Fibroblast of lung (primary cell): ENCODE measurements at regions not wholly inside any gene's neighbourhood (a gene's known extent, or its start where the extent isn't known, plus 50 kb on each side); places are given as distances from the start of the nearest gene placed in this dataset.
A peak's percentile ranks its signal among the peaks of the same experiment; 100 is the strongest.

ENCODE experiments used
- DNase-seq, 2 donors: peaks; one replicate each; pipeline versions ENCODE4 v3.0.0 to v3.0.0-alpha.2; 2010; ENCODE audit warnings: low read depth in 2 of 2
- H2AFZ ChIP-seq: 2 replicates; pipeline ENCODE4 v1.5.1; 2012; ENCODE audit warnings: low read length, control low read depth, inconsistent platforms
- H3K27ac ChIP-seq: 2 replicates; pipeline ENCODE4 v1.5.1; 2011; ENCODE audit warnings: low read length, control low read depth; ENCODE audit not compliant: insufficient read depth
- H3K27me3 ChIP-seq: 2 replicates; pipeline ENCODE4 v1.5.1; 2011; ENCODE audit warnings: mild to moderate bottlenecking, low read length; ENCODE audit not compliant: control insufficient read depth, insufficient read depth
- H3K36me3 ChIP-seq: 2 replicates; pipeline ENCODE4 v1.5.1; 2011; ENCODE audit warnings: low read length; ENCODE audit not compliant: control insufficient read depth, insufficient read depth
- H3K4me1 ChIP-seq: 2 replicates; pipeline ENCODE4 v1.5.1; 2011; ENCODE audit warnings: low read length; ENCODE audit not compliant: control insufficient read depth, insufficient read depth; ENCODE audit errors: extremely low read depth
- H3K4me2 ChIP-seq: 2 replicates; pipeline ENCODE4 v1.5.1; 2011; ENCODE audit warnings: low read length, control low read depth; ENCODE audit not compliant: insufficient read depth; ENCODE audit errors: extremely low read depth
- H3K4me3 ChIP-seq, 4 experiments: fragments of 200-600 bp in 1 of 4; sonication (generic) in 1 of 4; replicated peaks in 1 of 4; 2 replicates each; pipeline ENCODE4 v1.5.1; 2011 to 2016; ENCODE audit warnings: low read length in 4 of 4, low read depth in 3 of 4, mild to moderate bottlenecking in 3 of 4, control low read depth in 2 of 4, inconsistent platforms in 1 of 4, mixed read lengths in 1 of 4; ENCODE audit not compliant: insufficient read depth in 1 of 4; ENCODE audit errors: control extremely low read depth in 1 of 4
- H3K79me2 ChIP-seq: 2 replicates; pipeline ENCODE4 v1.5.1; 2012; ENCODE audit warnings: mild to moderate bottlenecking, low read length, inconsistent platforms; ENCODE audit not compliant: control insufficient read depth, insufficient read depth
- H3K9ac ChIP-seq: 2 replicates; pipeline ENCODE4 v1.5.1; 2011; ENCODE audit warnings: mild to moderate bottlenecking, low read length, control low read depth; ENCODE audit not compliant: insufficient read depth
- H3K9me3 ChIP-seq: 2 replicates; pipeline ENCODE4 v1.5.1; 2012; ENCODE audit warnings: low read depth, low read length; ENCODE audit not compliant: control insufficient read depth, insufficient read depth
- H4K20me1 ChIP-seq: 2 replicates; pipeline ENCODE4 v1.5.1; 2011; ENCODE audit warnings: low read length; ENCODE audit not compliant: control insufficient read depth, insufficient read depth; ENCODE audit errors: extremely low read depth
- EZH2 ChIP-seq: IDR thresholded peaks from 2 replicates; pipeline ENCODE4 v1.5.1; 2012; ENCODE audit warnings: low read length, control low read depth, mild to moderate bottlenecking; ENCODE audit errors: missing control alignments
- TF ChIP-seq, protein P1 (sequence below), 2 donors: IDR thresholded peaks in 1 of 2; conservative IDR thresholded peaks in 1 of 2; 1 replicate in 1 of 2; 2 replicates in 1 of 2; pipeline ENCODE4 v1.5.1; 2011 to 2012; ENCODE audit warnings: low read length in 2 of 2, control low read depth in 1 of 2, inconsistent platforms in 1 of 2, low read depth in 1 of 2, mild to moderate bottlenecking in 1 of 2

GRCh38 chr6:20302702-20303251 lies 90.5 kb upstream of the MBOAT1 start:
- no peak overlapping the region for H3K4me3 ChIP-seq
- H3K4me1 ChIP-seq, result peaks cover 3% of the 10 kb centered on the region
- H4K20me1 ChIP-seq, result no peaks in the 10 kb centered on the region
- H3K4me2 ChIP-seq, result no peak overlapping the region
- H3K36me3 ChIP-seq, result no peaks in the 10 kb centered on the region
- H3K9ac ChIP-seq, result no peak overlapping the region
- H3K27me3 ChIP-seq, result no peaks in the 10 kb centered on the region
- H3K27ac ChIP-seq, result no peak overlapping the region
- peak; percentile 20 to 81 for DNase-seq
- H3K9me3 ChIP-seq, result no peaks in the 10 kb centered on the region
- no peaks in the 10 kb centered on the region for H3K79me2 ChIP-seq
- no peak overlapping the region for H2AFZ ChIP-seq
- no peak for TF ChIP-seq EZH2
- TF ChIP-seq, protein P1, sequence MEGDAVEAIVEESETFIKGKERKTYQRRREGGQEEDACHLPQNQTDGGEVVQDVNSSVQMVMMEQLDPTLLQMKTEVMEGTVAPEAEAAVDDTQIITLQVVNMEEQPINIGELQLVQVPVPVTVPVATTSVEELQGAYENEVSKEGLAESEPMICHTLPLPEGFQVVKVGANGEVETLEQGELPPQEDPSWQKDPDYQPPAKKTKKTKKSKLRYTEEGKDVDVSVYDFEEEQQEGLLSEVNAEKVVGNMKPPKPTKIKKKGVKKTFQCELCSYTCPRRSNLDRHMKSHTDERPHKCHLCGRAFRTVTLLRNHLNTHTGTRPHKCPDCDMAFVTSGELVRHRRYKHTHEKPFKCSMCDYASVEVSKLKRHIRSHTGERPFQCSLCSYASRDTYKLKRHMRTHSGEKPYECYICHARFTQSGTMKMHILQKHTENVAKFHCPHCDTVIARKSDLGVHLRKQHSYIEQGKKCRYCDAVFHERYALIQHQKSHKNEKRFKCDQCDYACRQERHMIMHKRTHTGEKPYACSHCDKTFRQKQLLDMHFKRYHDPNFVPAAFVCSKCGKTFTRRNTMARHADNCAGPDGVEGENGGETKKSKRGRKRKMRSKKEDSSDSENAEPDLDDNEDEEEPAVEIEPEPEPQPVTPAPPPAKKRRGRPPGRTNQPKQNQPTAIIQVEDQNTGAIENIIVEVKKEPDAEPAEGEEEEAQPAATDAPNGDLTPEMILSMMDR (conservative IDR thresholded peaks at IDR 0.05 in 1 of 2, IDR thresholded peaks at IDR 0.05 in 1 of 2; ENCODE audit: low read depth in 1 of 2, low read length in 2 of 2), result no peak

- H3K9ac ChIP-seq, result no peak overlapping the region
- H3K4me1 ChIP-seq, result peaks cover 3% of the 10 kb centered on the region
- H3K4me2 ChIP-seq, result no peak overlapping the region
- no peaks in the 10 kb centered on the region for H3K36me3 ChIP-seq
- H3K4me3 ChIP-seq, result no peak overlapping the region
- H3K79me2 ChIP-seq, result no peaks in the 10 kb centered on the region
- no peaks in the 10 kb centered on the region for H3K27me3 ChIP-seq
- H4K20me1 ChIP-seq, result no peaks in the 10 kb centered on the region
- TF ChIP-seq, protein P1 (conservative IDR thresholded peaks at IDR 0.05 in 1 of 2, IDR thresholded peaks at IDR 0.05 in 1 of 2; ENCODE audit: low read depth in 1 of 2, low read length in 2 of 2), result no peak
- no peak for TF ChIP-seq EZH2
- H2AFZ ChIP-seq, result no peak overlapping the region
- H3K9me3 ChIP-seq, result no peaks in the 10 kb centered on the region
- no peak for DNase-seq
- H3K27ac ChIP-seq, result no peak overlapping the region
Measured at GRCh38 chr6:20306491-20306890, 94.2 kb upstream of the MBOAT1 start.

GRCh38 chr6:20309186-20309585 lies 92.5 kb upstream of the E2F3 start:
- H3K4me1 ChIP-seq, result no peaks in the 10 kb centered on the region
- H4K20me1 ChIP-seq, result no peaks in the 10 kb centered on the region
- no peaks in the 10 kb centered on the region for H3K27me3 ChIP-seq
- H3K9ac ChIP-seq, result no peak overlapping the region
- H3K36me3 ChIP-seq, result no peaks in the 10 kb centered on the region
- no peak overlapping the region for H3K27ac ChIP-seq
- DNase-seq, result no peak
- no peak overlapping the region for H2AFZ ChIP-seq
- H3K79me2 ChIP-seq, result no peaks in the 10 kb centered on the region
- H3K4me2 ChIP-seq, result no peak overlapping the region
- TF ChIP-seq, protein P1 (conservative IDR thresholded peaks at IDR 0.05 in 1 of 2, IDR thresholded peaks at IDR 0.05 in 1 of 2; ENCODE audit: low read depth in 1 of 2, low read length in 2 of 2), result no peak
- TF ChIP-seq EZH2, result no peak
- no peak overlapping the region for H3K4me3 ChIP-seq
- H3K9me3 ChIP-seq, result no peaks in the 10 kb centered on the region
